Esophagus muscularis mucosa (tissue), 3 donors: ENCODE measurements at regions not wholly inside any gene's neighbourhood (a gene's known extent, or its start where the extent isn't known, plus 50 kb on each side); places are given as distances from the start of the nearest gene placed in this dataset.

Experiments used
- CTCF ChIP-seq, 3 experiments: fragments of 200-600 bp in 2 of 3; fragments of 450-650 bp in 1 of 3; sonication (generic) in 2 of 3; IDR thresholded peaks; one replicate each; pipeline ENCODE4 v1.5.1; 2017 to 2019; ENCODE audit warnings: antibody characterized with exemption in 3 of 3, mild to moderate bottlenecking in 2 of 3, moderate library complexity in 1 of 3
- POLR2AphosphoS5 ChIP-seq, 2 donors: sonication (generic); formaldehyde crosslinking; IDR thresholded peaks; one replicate each; pipeline ENCODE4 v1.6.1; 2017; ENCODE audit warnings: antibody characterized with exemption in 2 of 2

GRCh38 chr6:144644776-144645175, 359.6 kb downstream of the UTRN start:
- TF ChIP-seq CTCF (IDR thresholded peaks at IDR 0.05) (no peak), POLR2AphosphoS5 (IDR thresholded peaks at IDR 0.05) (no peak)
